HCT116 (cell line): ENCODE measurements at regions not wholly inside any gene's neighbourhood (a gene's known extent, or its start where the extent isn't known, plus 50 kb on each side); places are given as distances from the start of the nearest gene placed in this dataset.

Source experiments
- ATAC-seq: fragments of 200-7000 bp; cut with Tn5 transposase; 2 replicates; pipeline ENCODE4 v1.9.1; 2020; ENCODE audit warnings: mild to moderate bottlenecking, moderate library complexity
- BruUV-seq: library from RNA; stranded (reverse); fragments of 400-500 nt; replicated peaks from 2 replicates; lab custom pipeline; 2021; lab: Mats Ljungman, UMichigan
- CTCF ChIA-PET: fragments of 300-600 bp; sonication (Branson Sonifier 250); formaldehyde crosslinking; loops from one replicate; lab custom pipeline; 2021; ENCODE audit warnings: antibody characterized with exemption; lab: Charles Lee
- POLR2A ChIA-PET: fragments of 300-600, 350-600 bp; sonication (Branson Sonifier 250); formaldehyde crosslinking; loops from one replicate; lab custom pipeline; 2021; ENCODE audit warnings: antibody characterized with exemption; lab: Charles Lee
- RAD21 ChIA-PET, 2 experiments: fragments of 300-600 bp; sonication (Branson Sonifier 250); formaldehyde crosslinking; loops; one replicate each; lab custom pipeline; 2023; ENCODE audit warnings: low total read pairs in 2 of 2; ENCODE audit not compliant: uncharacterized antibody in 2 of 2, unreplicated experiment in 2 of 2, low non-redundant PET in 1 of 2; lab: Charles Lee
- DNase-seq: peaks from one replicate; pipeline ENCODE4 v3.0.0-alpha.2; 2010; ENCODE audit warnings: low read depth, low spot score
- H2AFZ ChIP-seq: fragments of 200-600 bp; shearing (Covaris generic), sonication (generic); 2 replicates; pipeline ENCODE4 v1.6.1; 2017; ENCODE audit warnings: low read depth, mixed run types, mixed read lengths, antibody characterized with exemption, low read length; ENCODE audit not compliant: poor library complexity, severe bottlenecking
- H3K27ac ChIP-seq: 2 replicates; pipeline ENCODE4 v1.5.1; 2012; ENCODE audit warnings: low read depth, low read length
- H3K27me3 ChIP-seq: fragments of 200-600 bp; sonication (generic); 2 replicates; pipeline ENCODE4 v1.6.1; 2016; ENCODE audit warnings: mixed run types, low read length, mixed read lengths; ENCODE audit not compliant: insufficient read depth
- H3K36me3 ChIP-seq, 2 experiments: fragments of 200-500 bp in 1 of 2; fragments of 200-600 bp in 1 of 2; sonication (Bioruptor generic) in 1 of 2; sonication (generic) in 1 of 2; 2 replicates each; pipeline versions ENCODE4 v1.5.1 to v1.6.1; 2014 to 2016; ENCODE audit warnings: low read length in 2 of 2, inconsistent platforms in 1 of 2, mixed read lengths in 1 of 2, mixed run types in 1 of 2; ENCODE audit not compliant: insufficient read depth in 2 of 2, control insufficient read depth in 1 of 2
- H3K4me1 ChIP-seq, 2 experiments: fragments of 200-600 bp in 1 of 2; sonication (generic) in 1 of 2; 2 replicates each; pipeline versions ENCODE4 v1.5.1 to v1.6.1; 2012 to 2017; ENCODE audit warnings: low read length in 2 of 2, inconsistent platforms in 1 of 2, mild to moderate bottlenecking in 1 of 2, mixed read lengths in 1 of 2, mixed run types in 1 of 2, moderate library complexity in 1 of 2; ENCODE audit not compliant: insufficient read depth in 2 of 2, control insufficient read depth in 1 of 2
- H3K4me2 ChIP-seq: fragments of 200-600 bp; sonication (generic); 2 replicates; pipeline ENCODE4 v1.6.1; 2017; ENCODE audit warnings: mixed run types, low read length, mixed read lengths
- H3K4me3 ChIP-seq, 2 experiments: fragments of 200-600 bp in 1 of 2; sonication (generic) in 1 of 2; replicated peaks in 1 of 2; 2 replicates each; pipeline ENCODE4 v1.5.1; 2011 to 2016; ENCODE audit warnings: low read length in 2 of 2, control low read depth in 1 of 2, low read depth in 1 of 2, mild to moderate bottlenecking in 1 of 2, mixed read lengths in 1 of 2, mixed run types in 1 of 2
- H3K79me2 ChIP-seq: fragments of 200-600 bp; sonication (generic); 2 replicates; pipeline ENCODE4 v1.6.1; 2017; ENCODE audit warnings: mild to moderate bottlenecking, mixed run types, low read length, moderate library complexity, mixed read lengths; ENCODE audit not compliant: insufficient read depth
- H3K9ac ChIP-seq: fragments of 200-600 bp; sonication (generic); 2 replicates; pipeline ENCODE4 v1.6.1; 2016; ENCODE audit warnings: low read length, mixed read lengths
- H3K9me2 ChIP-seq: fragments of 200-600 bp; sonication (generic), shearing (Covaris generic); 2 replicates; pipeline ENCODE4 v1.6.1; 2017; ENCODE audit warnings: mixed run types, mild to moderate bottlenecking, moderate library complexity; ENCODE audit not compliant: insufficient read depth
- H3K9me3 ChIP-seq, 2 experiments: fragments of 200-500 bp in 1 of 2; fragments of 200-600 bp in 1 of 2; sonication (Bioruptor generic) in 1 of 2; sonication (generic) in 1 of 2; 2 replicates each; pipeline ENCODE4 v1.6.1; 2014 to 2017; ENCODE audit warnings: low read length in 2 of 2, mixed read lengths in 2 of 2, inconsistent platforms in 1 of 2, low read depth in 1 of 2, mild to moderate bottlenecking in 1 of 2, mixed run types in 1 of 2, moderate library complexity in 1 of 2; ENCODE audit not compliant: control insufficient read depth in 1 of 2, insufficient read depth in 1 of 2
- H4K20me1 ChIP-seq: fragments of 200-600 bp; sonication (generic), shearing (Covaris generic); 2 replicates; pipeline ENCODE4 v1.6.1; 2017; ENCODE audit warnings: mixed run types, mild to moderate bottlenecking, moderate library complexity; ENCODE audit not compliant: insufficient read depth
- ELF1 ChIP-seq: IDR thresholded peaks from 2 replicates; pipeline ENCODE4 v1.6.1; 2012; ENCODE audit warnings: low read depth, borderline replicate concordance
- EZH2 ChIP-seq: fragments of 200-600 bp; sonication (generic); IDR thresholded peaks from 2 replicates; pipeline ENCODE4 v1.6.1; 2017; ENCODE audit warnings: antibody characterized with exemption, mixed run types
- MAX ChIP-seq: IDR thresholded peaks from 2 replicates; pipeline ENCODE4 v1.6.1; 2012
- REST ChIP-seq: IDR thresholded peaks from 2 replicates; pipeline ENCODE4 v1.6.1; 2012; ENCODE audit warnings: low read depth
- SIN3A ChIP-seq: IDR thresholded peaks from 2 replicates; pipeline ENCODE4 v1.6.1; 2012; ENCODE audit warnings: low read depth
- TCF7L2 ChIP-seq: IDR thresholded peaks from 2 replicates; pipeline ENCODE4 v1.7.0; 2011; ENCODE audit warnings: borderline replicate concordance, inconsistent platforms; ENCODE audit not compliant: insufficient read depth, insufficient read length; ENCODE audit errors: extremely low read depth
- ZBTB33 ChIP-seq: IDR thresholded peaks from 2 replicates; pipeline ENCODE4 v1.6.1; 2011; ENCODE audit warnings: mild to moderate bottlenecking, low read length, moderate library complexity; ENCODE audit not compliant: insufficient replicate concordance; ENCODE audit errors: extremely low read depth
- intact Hi-C: fragments of 100-400 bp; cut with micrococcal nuclease; formaldehyde crosslinking; loops from 2 replicates; pipeline ENCODE4 v1.10.0; 2022

GRCh38 chr18:40366521-40366920 lies 1588.5 kb upstream of the PIK3C3 start:
- Histone ChIP-seq H3K36me3 (no peaks in the 10 kb centered on the region), H3K9ac (no peak overlapping the region), H2AFZ (no peak overlapping the region), H3K27me3 (no peaks in the 10 kb centered on the region), H3K9me3 (peaks cover 0 to 11% of the 10 kb centered on the region in 2 experiments; a peak in 1 of 4 replicates), H3K4me1 (no peaks in the 10 kb centered on the region), H3K27ac (no peak overlapping the region), H3K79me2 (no peaks in the 10 kb centered on the region), H4K20me1 (no peaks in the 10 kb centered on the region), H3K4me2 (no peak overlapping the region), H3K9me2 (no peaks in the 10 kb centered on the region), H3K4me3 (no peak overlapping the region)
- TF ChIP-seq TCF7L2: no peak
- TF ChIP-seq ELF1: no peak
- no peak for TF ChIP-seq MAX
- no peak for TF ChIP-seq SIN3A
- TF ChIP-seq EZH2: no peak
- no peak for TF ChIP-seq REST
- no peak for TF ChIP-seq ZBTB33
- DNase-seq (no peak), ATAC-seq (no peak)
- BruUV-seq: no TSS peak
- ChIA-PET CTCF (no interaction called here), POLR2A (no interaction called here), RAD21 (no interaction called here)
- intact Hi-C loops: no loop called here
